ENCODE measurements at regions not wholly inside any gene's neighbourhood (a gene's known extent, or its start where the extent isn't known, plus 50 kb on each side); places are given as distances from the start of the nearest gene placed in this dataset.

GRCh38 chr20:60152792-60153191 is 194.6 kb downstream of the CDH26 start:
- TF ChIP-seq EZH2 (optimal IDR thresholded peaks at IDR 0.05; ENCODE audit: low read depth, low read length) (no peak), CTCF (IDR thresholded peaks at IDR 0.05; ENCODE audit: low read length) (no peak), EZH2phosphoT487 (IDR thresholded peaks at IDR 0.05; ENCODE audit: low read length) (no peak)
